Nephron progenitor cell (in vitro differentiated cells): ENCODE measurements at regions not wholly inside any gene's neighbourhood (a gene's known extent, or its start where the extent isn't known, plus 50 kb on each side); places are given as distances from the start of the nearest gene placed in this dataset.

Source experiments
- DNase-seq: peaks from one replicate; pipeline ENCODE4 v3.0.0; 2021
- H3K27ac Mint-ChIP-seq: 2 replicates; pipeline ENCODE4 v1.8.0; 2021; ENCODE audit warnings: mild to moderate bottlenecking, moderate library complexity, mixed read lengths
- H3K27me3 Mint-ChIP-seq: 2 replicates; pipeline ENCODE4 v1.8.0; 2021; ENCODE audit warnings: mild to moderate bottlenecking, low read depth, mixed read lengths; ENCODE audit not compliant: poor library complexity
- H3K36me3 Mint-ChIP-seq: 2 replicates; pipeline ENCODE4 v1.8.0; 2021; ENCODE audit warnings: low read depth, mixed read lengths
- H3K4me1 Mint-ChIP-seq: 2 replicates; pipeline ENCODE4 v1.8.0; 2021; ENCODE audit warnings: mixed read lengths
- H3K4me3 Mint-ChIP-seq: 2 replicates; pipeline ENCODE4 v1.8.0; 2021; ENCODE audit warnings: mild to moderate bottlenecking, moderate library complexity, mixed read lengths
- H3K9me3 Mint-ChIP-seq: 2 replicates; pipeline ENCODE4 v1.8.0; 2021; ENCODE audit warnings: mild to moderate bottlenecking, moderate library complexity, mixed read lengths
- TF ChIP-seq, protein P1 (sequence below): fragments of 200-600 bp; sonication (generic); IDR thresholded peaks from 2 replicates; pipeline ENCODE4 v1.5.0; 2021; ENCODE audit warnings: antibody characterized with exemption

DNA sequence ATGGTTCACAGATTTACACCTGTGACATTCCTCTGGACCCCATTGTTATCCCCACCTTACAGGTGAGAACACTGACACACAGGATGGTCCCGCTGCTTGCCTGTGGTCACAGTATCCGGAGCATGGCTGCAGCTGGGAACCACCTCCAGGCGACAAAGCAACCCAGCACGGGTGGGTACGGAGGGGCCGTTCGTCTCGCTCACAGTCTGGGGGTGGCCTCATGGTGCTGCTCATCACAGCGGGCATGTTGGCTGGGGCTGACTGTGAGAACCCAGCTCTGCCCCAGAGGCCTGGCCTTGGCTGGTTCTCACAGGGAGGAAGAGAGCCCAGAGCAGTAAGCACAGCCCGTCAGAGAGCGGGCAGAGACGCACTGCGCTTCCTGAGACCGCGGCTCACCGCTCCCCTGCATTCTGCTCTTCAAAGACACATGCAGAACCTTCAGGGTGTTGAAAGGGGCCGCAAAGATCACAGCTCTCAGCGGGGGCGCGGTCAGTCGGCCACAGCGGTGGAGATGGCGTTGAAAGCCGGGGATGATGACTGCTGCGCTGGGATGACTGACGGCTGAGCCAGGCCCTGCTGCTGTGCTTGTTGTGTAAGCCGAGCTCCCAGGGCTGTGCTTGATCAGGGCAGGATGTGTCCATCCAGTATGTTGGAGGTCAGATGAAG, 423.0 kb downstream of the BRD1 start:
- Mint-ChIP-seq H3K4me3 (no peak overlapping the region), H3K9me3 (peaks cover 5% of the 10 kb centered on the region), H3K27ac (no peak overlapping the region), H3K4me1 (peaks cover 26% of the 10 kb centered on the region), H3K27me3 (peaks cover 18% of the 10 kb centered on the region), H3K36me3 (no peaks in the 10 kb centered on the region)
- TF ChIP-seq, protein P1, sequence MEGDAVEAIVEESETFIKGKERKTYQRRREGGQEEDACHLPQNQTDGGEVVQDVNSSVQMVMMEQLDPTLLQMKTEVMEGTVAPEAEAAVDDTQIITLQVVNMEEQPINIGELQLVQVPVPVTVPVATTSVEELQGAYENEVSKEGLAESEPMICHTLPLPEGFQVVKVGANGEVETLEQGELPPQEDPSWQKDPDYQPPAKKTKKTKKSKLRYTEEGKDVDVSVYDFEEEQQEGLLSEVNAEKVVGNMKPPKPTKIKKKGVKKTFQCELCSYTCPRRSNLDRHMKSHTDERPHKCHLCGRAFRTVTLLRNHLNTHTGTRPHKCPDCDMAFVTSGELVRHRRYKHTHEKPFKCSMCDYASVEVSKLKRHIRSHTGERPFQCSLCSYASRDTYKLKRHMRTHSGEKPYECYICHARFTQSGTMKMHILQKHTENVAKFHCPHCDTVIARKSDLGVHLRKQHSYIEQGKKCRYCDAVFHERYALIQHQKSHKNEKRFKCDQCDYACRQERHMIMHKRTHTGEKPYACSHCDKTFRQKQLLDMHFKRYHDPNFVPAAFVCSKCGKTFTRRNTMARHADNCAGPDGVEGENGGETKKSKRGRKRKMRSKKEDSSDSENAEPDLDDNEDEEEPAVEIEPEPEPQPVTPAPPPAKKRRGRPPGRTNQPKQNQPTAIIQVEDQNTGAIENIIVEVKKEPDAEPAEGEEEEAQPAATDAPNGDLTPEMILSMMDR, result no peak
- DNase-seq, result peak; percentile 31

DNA sequence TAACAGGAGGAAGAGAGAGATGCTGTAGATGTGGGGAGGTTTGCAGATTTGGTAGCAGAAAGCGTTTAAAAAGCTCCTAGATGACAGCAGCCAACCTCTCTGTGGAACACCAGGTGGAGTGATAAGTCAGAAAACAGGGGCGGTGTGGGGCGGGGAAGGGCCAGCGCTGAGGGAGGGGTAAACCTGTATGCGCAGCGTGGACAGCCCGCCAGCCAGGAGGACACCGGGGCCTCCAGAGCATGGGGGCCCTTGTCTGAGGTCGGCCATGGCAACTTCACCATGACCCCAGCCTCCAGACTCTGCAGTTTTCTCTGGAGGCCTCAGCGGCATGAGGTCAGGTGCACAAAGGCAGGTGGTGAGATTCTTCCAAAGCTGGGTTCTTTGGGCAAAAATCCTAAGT, 423.7 kb downstream of the BRD1 start:
- no peaks in the 10 kb centered on the region for H3K9me3 Mint-ChIP-seq
- no peak for DNase-seq
- H3K36me3 Mint-ChIP-seq, result no peaks in the 10 kb centered on the region
- peaks cover 12% of the 10 kb centered on the region for H3K27me3 Mint-ChIP-seq
- no peak overlapping the region for H3K4me3 Mint-ChIP-seq
- H3K4me1 Mint-ChIP-seq, result peaks cover 22% of the 10 kb centered on the region
- TF ChIP-seq, protein P1, result no peak
- H3K27ac Mint-ChIP-seq, result no peak overlapping the region

DNA sequence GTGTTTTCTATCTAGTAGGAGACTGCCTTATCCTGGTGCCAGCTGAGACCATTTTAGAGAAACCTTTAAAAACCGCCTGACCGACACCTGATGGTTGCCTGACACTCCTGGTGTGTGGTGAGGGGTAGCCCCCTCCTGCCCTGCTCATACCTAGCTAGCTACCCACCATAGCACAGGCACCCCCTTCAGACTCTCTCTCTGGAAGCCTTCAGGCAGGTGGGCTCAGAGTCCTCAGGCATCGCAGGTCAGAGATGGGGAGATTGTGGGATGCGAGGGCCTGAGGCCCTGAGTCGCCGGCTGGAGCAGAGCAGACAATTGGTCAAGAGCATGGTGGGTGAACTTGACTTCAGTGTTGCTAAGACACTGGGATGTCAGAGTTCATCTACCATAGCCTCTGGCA, 424.6 kb downstream of the BRD1 start:
- no peaks in the 10 kb centered on the region for H3K9me3 Mint-ChIP-seq
- H3K27ac Mint-ChIP-seq, result no peak overlapping the region
- peaks cover 13% of the 10 kb centered on the region for H3K27me3 Mint-ChIP-seq
- DNase-seq, result no peak
- peaks cover 20% of the 10 kb centered on the region for H3K4me1 Mint-ChIP-seq
- no peak overlapping the region for H3K4me3 Mint-ChIP-seq
- TF ChIP-seq, protein P1, result no peak
- H3K36me3 Mint-ChIP-seq, result no peaks in the 10 kb centered on the region

DNA sequence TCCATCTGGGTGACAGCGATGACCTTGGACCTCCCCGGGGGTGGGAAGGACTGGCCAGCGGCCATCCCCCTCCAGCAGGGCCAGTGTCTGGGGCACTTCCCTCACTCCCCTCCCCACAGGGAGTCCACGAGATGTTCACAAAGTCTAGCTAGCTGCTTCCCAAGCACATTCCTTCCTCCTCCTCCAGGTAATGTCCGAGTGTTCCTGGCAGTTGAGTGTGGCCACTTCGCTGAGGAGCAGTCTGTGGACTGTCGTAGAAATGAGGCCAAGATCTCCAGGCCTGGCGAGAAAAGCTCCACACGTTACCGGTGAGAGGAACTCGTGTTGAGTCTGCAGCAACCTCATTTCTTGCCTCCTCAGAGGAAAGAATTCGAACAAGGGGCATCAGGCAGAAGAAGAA, 425.5 kb downstream of the BRD1 start:
- no peak overlapping the region for H3K27ac Mint-ChIP-seq
- no peak overlapping the region for H3K4me3 Mint-ChIP-seq

DNA sequence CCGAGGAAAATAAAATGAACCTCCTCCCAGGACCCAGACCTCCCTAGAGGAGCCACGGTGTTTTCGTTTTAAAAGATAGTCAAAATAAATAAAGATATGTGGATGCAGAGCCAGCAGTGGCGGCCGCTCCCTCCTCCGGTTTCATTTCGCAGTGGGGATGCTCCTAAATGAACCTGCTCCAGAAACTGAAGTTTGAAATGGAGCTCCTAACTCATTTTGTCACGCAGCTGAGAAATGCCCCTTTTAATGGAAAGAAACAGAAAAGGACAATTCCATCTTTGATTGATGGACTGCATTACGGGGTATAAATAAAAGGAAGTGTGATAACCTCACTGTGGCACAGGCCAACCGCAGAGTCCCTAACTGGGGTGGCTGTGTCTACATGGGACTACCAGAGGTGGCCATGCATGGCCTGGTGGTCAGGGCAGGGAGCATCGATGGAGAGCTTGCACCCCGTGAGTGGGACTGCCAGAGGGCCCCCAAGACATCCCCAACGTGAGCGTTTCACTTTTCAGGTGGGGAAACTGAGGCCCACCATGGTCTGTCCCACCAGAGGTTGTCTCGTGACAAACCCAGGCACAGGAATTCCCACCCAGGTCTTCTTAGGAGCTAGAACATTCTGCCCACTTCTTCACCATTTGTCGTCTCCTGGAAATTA, 426.6 kb downstream of the BRD1 start:
- Mint-ChIP-seq H3K27ac (no peak overlapping the region), H3K9me3 (no peaks in the 10 kb centered on the region), H3K4me3 (no peak overlapping the region), H3K27me3 (peaks cover 11% of the 10 kb centered on the region), H3K4me1 (peaks cover 9% of the 10 kb centered on the region), H3K36me3 (no peaks in the 10 kb centered on the region)
- TF ChIP-seq, protein P1, result no peak
- no peak for DNase-seq

More for the DNA sequence above, 425.5 kb downstream of the BRD1 start:
- Mint-ChIP-seq H3K36me3 (no peaks in the 10 kb centered on the region), H3K27me3 (peaks cover 13% of the 10 kb centered on the region), H3K9me3 (no peaks in the 10 kb centered on the region), H3K4me1 (peaks cover 16% of the 10 kb centered on the region)
- TF ChIP-seq, protein P1, result no peak
- no peak for DNase-seq
